HAP-1 (cell line): ENCODE measurements at regions not wholly inside any gene's neighbourhood (a gene's known extent, or its start where the extent isn't known, plus 50 kb on each side); places are given as distances from the start of the nearest gene placed in this dataset.
A peak's percentile ranks its signal among the peaks of the same experiment; 100 is the strongest.

ENCODE experiments used
- DNase-seq, 2 experiments: peaks; one replicate each; pipeline ENCODE4 v3.0.0-alpha.2; 2016 to 2020; ENCODE audit warnings: low spot score in 2 of 2
- H3K27me3 ChIP-seq: fragments of 250-450 bp; sonication (Bioruptor Pico); 2 replicates; pipeline ENCODE4 v1.5.1; 2020; ENCODE audit warnings: low read depth, mild to moderate bottlenecking, moderate library complexity
- H3K36me3 ChIP-seq: fragments of 250-450 bp; sonication (Bioruptor Pico); replicated peaks from 2 replicates; pipeline ENCODE4 v1.5.1; 2020; ENCODE audit warnings: mild to moderate bottlenecking
- H3K4me1 ChIP-seq: fragments of 250-450 bp; sonication (Bioruptor Pico); 2 replicates; pipeline ENCODE4 v1.5.1; 2020; ENCODE audit warnings: mild to moderate bottlenecking
- H3K4me3 ChIP-seq: fragments of 250-450 bp; sonication (Bioruptor Pico); 2 replicates; pipeline ENCODE4 v1.5.1; 2020; ENCODE audit warnings: mild to moderate bottlenecking, moderate library complexity
- H3K9me3 ChIP-seq: fragments of 250-450 bp; sonication (Bioruptor Pico); 2 replicates; pipeline ENCODE4 v1.5.1; 2020; ENCODE audit warnings: mild to moderate bottlenecking, moderate library complexity
- in situ Hi-C: fragments of 300-500 bp; cut with MboI; formaldehyde crosslinking; loops from 3 replicates; pipeline ENCODE4 v1.14.3; 2020; ENCODE audit warnings: low sequenced_read_pairs, inconsistent platforms, mixed read lengths

GRCh38 chr4:14767142-14767541 is 235.1 kb upstream of the CPEB2 start:
- H3K4me3 ChIP-seq, result no peak overlapping the region
- no peaks in the 10 kb centered on the region for H3K36me3 ChIP-seq
- no peaks in the 10 kb centered on the region for H3K4me1 ChIP-seq
- DNase-seq, result no peak
- in situ Hi-C loops, result no loop called here
- H3K27me3 ChIP-seq, result no peaks in the 10 kb centered on the region
- no peaks in the 10 kb centered on the region for H3K9me3 ChIP-seq

- Histone ChIP-seq H3K27me3 (no peaks in the 10 kb centered on the region), H3K9me3 (no peaks in the 10 kb centered on the region), H3K36me3 (no peaks in the 10 kb centered on the region), H3K4me3 (no peak overlapping the region), H3K4me1 (no peaks in the 10 kb centered on the region)
- no peak for DNase-seq
- in situ Hi-C loops, result no loop called here
Measured at GRCh38 chr4:14768449-14768848, 233.8 kb upstream of the CPEB2 start.

- DNase-seq, result no peak
- Histone ChIP-seq H3K4me3 (no peak overlapping the region), H3K36me3 (no peaks in the 10 kb centered on the region)
Measured at GRCh38 chr4:14769993-14770392, 232.3 kb upstream of the CPEB2 start.

GRCh38 chr4:14771094-14771493 is 231.2 kb upstream of the CPEB2 start:
- no peaks in the 10 kb centered on the region for H3K36me3 ChIP-seq
- in situ Hi-C loops, result no loop called here
- no peak overlapping the region for H3K4me3 ChIP-seq
- H3K9me3 ChIP-seq, result no peaks in the 10 kb centered on the region
- no peaks in the 10 kb centered on the region for H3K4me1 ChIP-seq
- no peak for DNase-seq
- H3K27me3 ChIP-seq, result no peaks in the 10 kb centered on the region

More at GRCh38 chr4:14769993-14770392, 232.3 kb upstream of the CPEB2 start:
- Histone ChIP-seq H3K4me1 (no peaks in the 10 kb centered on the region), H3K9me3 (no peaks in the 10 kb centered on the region), H3K27me3 (no peaks in the 10 kb centered on the region)
- in situ Hi-C loops, result no loop called here

GRCh38 chr4:14771504-14772175 is 230.6 kb upstream of the CPEB2 start:
- H3K4me1 ChIP-seq, result no peaks in the 10 kb centered on the region
- in situ Hi-C loops, result no loop called here
- H3K27me3 ChIP-seq, result no peaks in the 10 kb centered on the region
- no peaks in the 10 kb centered on the region for H3K9me3 ChIP-seq
- H3K36me3 ChIP-seq, result no peaks in the 10 kb centered on the region
- no peak for DNase-seq
- H3K4me3 ChIP-seq, result no peak overlapping the region

- H3K9me3 ChIP-seq, result no peaks in the 10 kb centered on the region
- in situ Hi-C loops, result no loop called here
- H3K36me3 ChIP-seq, result no peaks in the 10 kb centered on the region
- no peak overlapping the region for H3K4me3 ChIP-seq
- H3K4me1 ChIP-seq, result no peaks in the 10 kb centered on the region
- no peak for DNase-seq
- no peaks in the 10 kb centered on the region for H3K27me3 ChIP-seq
Measured at GRCh38 chr4:14772388-14772787, 229.9 kb upstream of the CPEB2 start.

- in situ Hi-C loops, result no loop called here
- no peaks in the 10 kb centered on the region for H3K27me3 ChIP-seq
- no peak for DNase-seq
- no peak overlapping the region for H3K4me3 ChIP-seq
- no peaks in the 10 kb centered on the region for H3K4me1 ChIP-seq
- no peaks in the 10 kb centered on the region for H3K36me3 ChIP-seq
- H3K9me3 ChIP-seq, result no peaks in the 10 kb centered on the region
Measured at GRCh38 chr4:14783011-14783877, 219.0 kb upstream of the CPEB2 start.

GRCh38 chr4:14787221-14787620 is 215.1 kb upstream of the CPEB2 start:
- H3K36me3 ChIP-seq, result no peaks in the 10 kb centered on the region
- no peak for DNase-seq
- H3K27me3 ChIP-seq, result no peaks in the 10 kb centered on the region
- H3K4me3 ChIP-seq, result no peak overlapping the region
- in situ Hi-C loops, result no loop called here
- no peaks in the 10 kb centered on the region for H3K4me1 ChIP-seq
- no peaks in the 10 kb centered on the region for H3K9me3 ChIP-seq

GRCh38 chr4:14787894-14788293 is 214.4 kb upstream of the CPEB2 start:
- Histone ChIP-seq H3K4me1 (no peaks in the 10 kb centered on the region), H3K9me3 (no peaks in the 10 kb centered on the region), H3K4me3 (no peak overlapping the region), H3K27me3 (no peaks in the 10 kb centered on the region), H3K36me3 (no peaks in the 10 kb centered on the region)
- in situ Hi-C loops, result no loop called here
- DNase-seq, result peak in 1 of 2 experiments; percentile 12

- Histone ChIP-seq H3K36me3 (no peaks in the 10 kb centered on the region), H3K9me3 (no peaks in the 10 kb centered on the region), H3K4me1 (no peaks in the 10 kb centered on the region), H3K4me3 (no peak overlapping the region), H3K27me3 (no peaks in the 10 kb centered on the region)
- in situ Hi-C loops, result no loop called here
- DNase-seq, result no peak
Measured at GRCh38 chr4:14790494-14790893, 211.8 kb upstream of the CPEB2 start.

- in situ Hi-C loops, result no loop called here
- H3K9me3 ChIP-seq, result no peaks in the 10 kb centered on the region
- no peak for DNase-seq
- no peaks in the 10 kb centered on the region for H3K4me1 ChIP-seq
- H3K27me3 ChIP-seq, result no peaks in the 10 kb centered on the region
- H3K36me3 ChIP-seq, result no peaks in the 10 kb centered on the region
- H3K4me3 ChIP-seq, result no peak overlapping the region
Measured at GRCh38 chr4:14792702-14793227, 209.5 kb upstream of the CPEB2 start.

GRCh38 chr4:14800977-14801376 is 201.3 kb upstream of the CPEB2 start:
- Histone ChIP-seq H3K36me3 (no peaks in the 10 kb centered on the region), H3K9me3 (no peaks in the 10 kb centered on the region), H3K4me3 (no peak overlapping the region), H3K27me3 (no peaks in the 10 kb centered on the region), H3K4me1 (no peaks in the 10 kb centered on the region)
- in situ Hi-C loops, result no loop called here
- no peak for DNase-seq

GRCh38 chr4:14802596-14802995 is 199.7 kb upstream of the CPEB2 start:
- H3K9me3 ChIP-seq, result no peaks in the 10 kb centered on the region
- H3K4me3 ChIP-seq, result no peak overlapping the region
- DNase-seq, result no peak
- H3K36me3 ChIP-seq, result no peaks in the 10 kb centered on the region
- in situ Hi-C loops, result no loop called here
- H3K27me3 ChIP-seq, result no peaks in the 10 kb centered on the region
- H3K4me1 ChIP-seq, result no peaks in the 10 kb centered on the region

GRCh38 chr4:14807856-14808255 is 194.4 kb upstream of the CPEB2 start:
- no peaks in the 10 kb centered on the region for H3K36me3 ChIP-seq
- H3K27me3 ChIP-seq, result no peaks in the 10 kb centered on the region
- in situ Hi-C loops, result no loop called here
- H3K4me3 ChIP-seq, result no peak overlapping the region
- DNase-seq, result no peak
- no peaks in the 10 kb centered on the region for H3K4me1 ChIP-seq
- H3K9me3 ChIP-seq, result no peaks in the 10 kb centered on the region
